ENCODE measurements at regions not wholly inside any gene's neighbourhood (a gene's known extent, or its start where the extent isn't known, plus 50 kb on each side); places are given as distances from the start of the nearest gene placed in this dataset.

DNA sequence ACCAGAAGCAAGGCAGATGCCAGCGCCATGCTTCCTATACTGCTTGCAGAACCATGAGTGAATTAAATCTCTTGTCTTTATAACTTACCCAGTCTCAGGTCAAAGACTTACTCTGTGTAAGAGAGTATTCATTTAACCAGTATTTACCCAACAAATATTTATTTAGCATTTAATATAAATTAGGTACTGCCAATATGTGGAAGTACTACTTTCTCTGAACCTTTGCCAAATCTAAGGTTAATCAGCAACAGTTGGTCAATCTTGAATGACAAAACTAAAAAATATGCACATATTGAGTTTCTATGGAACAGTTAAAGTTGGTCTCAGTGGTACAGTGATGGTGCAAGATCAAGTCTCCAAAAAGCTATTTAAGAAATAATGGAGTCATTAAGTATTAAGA lies 155.9 kb upstream of the CCNG1 start:
- DNase-seq (ENCODE audit: low read depth) = no peak
- TF ChIP-seq, protein P1, sequence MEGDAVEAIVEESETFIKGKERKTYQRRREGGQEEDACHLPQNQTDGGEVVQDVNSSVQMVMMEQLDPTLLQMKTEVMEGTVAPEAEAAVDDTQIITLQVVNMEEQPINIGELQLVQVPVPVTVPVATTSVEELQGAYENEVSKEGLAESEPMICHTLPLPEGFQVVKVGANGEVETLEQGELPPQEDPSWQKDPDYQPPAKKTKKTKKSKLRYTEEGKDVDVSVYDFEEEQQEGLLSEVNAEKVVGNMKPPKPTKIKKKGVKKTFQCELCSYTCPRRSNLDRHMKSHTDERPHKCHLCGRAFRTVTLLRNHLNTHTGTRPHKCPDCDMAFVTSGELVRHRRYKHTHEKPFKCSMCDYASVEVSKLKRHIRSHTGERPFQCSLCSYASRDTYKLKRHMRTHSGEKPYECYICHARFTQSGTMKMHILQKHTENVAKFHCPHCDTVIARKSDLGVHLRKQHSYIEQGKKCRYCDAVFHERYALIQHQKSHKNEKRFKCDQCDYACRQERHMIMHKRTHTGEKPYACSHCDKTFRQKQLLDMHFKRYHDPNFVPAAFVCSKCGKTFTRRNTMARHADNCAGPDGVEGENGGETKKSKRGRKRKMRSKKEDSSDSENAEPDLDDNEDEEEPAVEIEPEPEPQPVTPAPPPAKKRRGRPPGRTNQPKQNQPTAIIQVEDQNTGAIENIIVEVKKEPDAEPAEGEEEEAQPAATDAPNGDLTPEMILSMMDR (conservative IDR thresholded peaks at IDR 0.05; ENCODE audit: low read length) = no peak
- H3K4me3 ChIP-seq (ENCODE audit: low read length) = no peak overlapping the region

DNA sequence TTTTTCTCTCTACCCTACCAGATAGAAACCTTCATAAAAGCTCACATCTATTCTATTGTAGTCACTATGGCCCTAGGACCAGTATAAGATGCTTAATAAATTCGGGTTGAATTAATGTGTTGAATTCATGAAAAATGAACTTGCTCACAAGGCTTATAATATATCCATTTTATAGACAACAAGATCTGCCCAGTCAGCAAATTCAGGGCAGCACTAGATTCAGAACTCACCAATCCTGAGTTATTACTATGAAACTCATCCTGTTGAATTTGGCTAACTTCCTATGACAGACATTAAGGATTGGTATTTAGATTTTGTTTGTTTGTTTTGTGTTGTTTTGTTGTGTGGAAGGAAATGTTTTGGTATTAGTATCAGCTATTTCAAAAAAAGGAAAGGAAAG lies 143.6 kb upstream of the CCNG1 start:
- DNase-seq (ENCODE audit: low read depth) = no peak
- TF ChIP-seq, protein P1 (conservative IDR thresholded peaks at IDR 0.05; ENCODE audit: low read length) = no peak
- no peak overlapping the region for H3K4me3 ChIP-seq (ENCODE audit: low read length)

DNA sequence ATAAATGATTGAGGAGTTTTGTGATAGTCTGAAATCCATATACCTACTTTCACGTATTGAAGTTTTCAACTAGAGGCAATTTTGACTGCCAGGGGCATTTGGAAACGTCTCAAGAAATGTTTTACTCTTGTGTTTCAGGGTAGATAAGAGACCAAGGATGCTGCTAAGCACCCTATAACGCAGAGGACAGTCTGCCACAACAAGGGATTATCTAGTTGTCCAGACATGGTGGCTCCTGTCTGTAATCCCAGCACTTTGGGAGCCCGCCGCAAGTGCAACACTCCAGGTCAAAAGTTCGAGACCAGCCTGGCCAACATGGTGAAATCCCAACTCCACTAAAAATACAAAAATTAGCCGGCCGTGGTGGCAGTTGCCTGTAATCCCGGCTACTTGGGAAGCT lies 133.7 kb upstream of the CCNG1 start:
- DNase-seq (ENCODE audit: low read depth) = no peak
- no peak overlapping the region for H3K4me3 ChIP-seq (ENCODE audit: low read length)
- TF ChIP-seq, protein P1 (conservative IDR thresholded peaks at IDR 0.05; ENCODE audit: low read length) = no peak

DNA sequence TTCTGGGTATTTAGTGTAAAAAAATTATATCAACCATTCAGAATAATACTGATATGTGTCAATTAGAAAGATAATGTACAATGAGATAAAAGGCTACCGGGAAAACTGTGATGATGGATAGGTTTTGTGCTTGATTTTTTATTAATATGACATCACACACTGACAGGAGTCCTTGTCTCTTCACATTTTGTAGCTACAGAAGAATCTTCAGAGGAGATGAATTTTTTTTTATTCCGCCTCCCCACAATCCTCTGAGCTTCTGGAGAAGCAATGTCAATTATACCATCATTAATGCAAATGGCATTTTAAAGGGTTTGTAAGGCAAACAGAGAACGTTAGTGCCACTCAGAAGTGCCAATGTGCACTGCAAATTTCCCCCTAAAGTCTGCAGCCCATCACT lies 131.7 kb upstream of the CCNG1 start:
- no peak overlapping the region for H3K4me3 ChIP-seq (ENCODE audit: low read length)
- no peak for DNase-seq (ENCODE audit: low read depth)
- TF ChIP-seq, protein P1 (conservative IDR thresholded peaks at IDR 0.05; ENCODE audit: low read length) = no peak

DNA sequence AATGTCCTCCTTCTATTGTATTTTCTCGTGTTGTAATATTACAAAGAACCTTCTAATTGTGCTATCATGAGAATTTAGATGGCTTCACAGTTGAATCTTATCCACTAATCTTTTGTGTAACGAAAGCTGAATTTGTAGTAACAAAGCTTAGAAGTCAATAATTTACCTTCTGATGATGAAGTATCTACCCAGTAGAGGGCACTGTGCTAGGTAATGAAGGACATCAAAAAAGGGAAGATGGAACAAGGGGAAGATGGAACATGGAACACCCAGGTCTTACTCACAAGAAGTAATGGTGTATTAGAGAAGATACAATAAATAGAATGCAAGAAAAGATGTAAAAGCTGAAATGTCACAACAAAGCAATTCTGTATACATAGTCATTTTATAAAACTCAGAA lies 131.0 kb upstream of the CCNG1 start:
- DNase-seq (ENCODE audit: low read depth) = no peak
- no peak overlapping the region for H3K4me3 ChIP-seq (ENCODE audit: low read length)
- TF ChIP-seq, protein P1 (conservative IDR thresholded peaks at IDR 0.05; ENCODE audit: low read length) = no peak

DNA sequence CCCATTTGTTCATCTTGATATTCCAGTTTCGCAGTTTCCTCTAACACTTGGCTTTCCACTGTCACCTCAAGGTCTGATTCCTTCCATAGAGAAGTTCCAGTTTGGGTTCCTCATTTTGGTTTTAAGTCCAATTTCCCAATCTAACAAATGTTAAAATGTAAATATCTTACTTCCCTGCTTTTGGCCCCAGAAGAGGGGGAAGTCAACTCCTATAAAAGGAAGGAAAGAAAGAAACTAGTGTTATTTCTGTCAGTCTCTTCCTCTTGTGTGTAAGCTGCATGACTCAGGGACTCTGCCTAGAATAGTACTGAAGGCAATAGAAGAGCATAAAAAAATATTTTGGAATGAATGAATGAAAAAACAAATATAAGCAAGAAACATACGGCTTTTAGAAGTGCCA lies 127.5 kb upstream of the CCNG1 start:
- no peak for DNase-seq (ENCODE audit: low read depth)
- TF ChIP-seq, protein P1 (conservative IDR thresholded peaks at IDR 0.05; ENCODE audit: low read length) = no peak
- H3K4me3 ChIP-seq (ENCODE audit: low read length) = no peak overlapping the region

DNA sequence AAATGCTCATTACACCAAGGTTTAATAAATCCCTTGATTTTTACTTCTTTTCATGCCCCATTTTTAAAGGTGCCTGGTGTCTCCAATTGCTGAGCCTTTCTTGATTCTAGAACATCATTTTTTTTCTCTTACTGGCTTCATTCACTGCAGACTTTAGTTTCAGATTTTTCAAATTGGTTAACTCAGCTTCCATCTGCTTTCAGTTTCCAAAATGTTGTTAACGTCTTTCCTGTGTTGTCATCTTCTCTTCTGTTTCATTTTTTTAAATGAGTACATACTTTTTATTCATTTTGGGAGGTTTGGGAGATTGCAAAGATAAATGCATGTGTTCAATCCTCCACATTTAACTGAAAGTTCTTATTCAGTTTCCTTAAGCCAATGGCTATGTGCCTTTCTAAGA lies 126.4 kb upstream of the CCNG1 start:
- DNase-seq (ENCODE audit: low read depth) = no peak
- TF ChIP-seq, protein P1 (conservative IDR thresholded peaks at IDR 0.05; ENCODE audit: low read length) = no peak
- H3K4me3 ChIP-seq (ENCODE audit: low read length) = no peak overlapping the region

Data from AG10803 (cell line).